ENCODE measurements at regions not wholly inside any gene's neighbourhood (a gene's known extent, or its start where the extent isn't known, plus 50 kb on each side); places are given as distances from the start of the nearest gene placed in this dataset.

GRCh38 chr3:28808068-28808467, 459.4 kb upstream of the AZI2 start:
- TF ChIP-seq CTCF (IDR thresholded peaks at IDR 0.05; ENCODE audit: low read depth, low read length, poor library complexity, severe bottlenecking) (no peak), EZH2phosphoT487 (IDR thresholded peaks at IDR 0.05; ENCODE audit: borderline replicate concordance, low read length) (no peak)

All from DOHH2 (cell line).